ENCODE measurements at regions not wholly inside any gene's neighbourhood (a gene's known extent, or its start where the extent isn't known, plus 50 kb on each side); places are given as distances from the start of the nearest gene placed in this dataset.

DNA sequence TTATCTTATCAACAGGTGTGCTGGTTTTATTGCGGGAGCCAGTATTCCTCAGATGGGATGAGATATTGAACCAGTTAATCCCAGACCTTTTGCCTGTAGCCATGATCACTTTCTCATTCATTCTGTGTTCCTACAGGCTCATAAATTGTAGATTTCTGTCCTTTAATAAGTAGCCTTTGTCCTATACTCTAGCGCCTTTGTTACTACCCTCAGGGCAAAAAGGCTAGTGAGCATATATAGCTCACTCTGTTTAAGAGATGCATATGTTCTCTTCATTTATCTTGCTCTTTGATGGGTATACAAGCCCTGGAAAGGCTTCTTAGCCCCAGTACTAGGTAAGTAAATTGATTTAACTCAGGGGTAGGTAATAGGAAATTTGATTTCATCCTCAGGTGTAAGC lies 95.1 kb downstream of the OXSM start:
- no peak overlapping the region for H3K27ac ChIP-seq (ENCODE audit: control insufficient read depth, insufficient read depth)
- no peak overlapping the region for H3K4me3 ChIP-seq
- WGBS (ENCODE audit: insufficient coverage, insufficient replicate concordance, low lambda C conversion rate, missing lambda C conversion rate) = 89% methylated on average over 2 of the region's 2 CpGs
- H3K27me3 ChIP-seq (replicated peaks in 1 of 2; ENCODE audit: control insufficient read depth in 2 of 2, insufficient read depth in 2 of 2, low read length in 1 of 2) = no peaks in the 10 kb centered on the region; a peak in 1 of 4 replicates
- TF ChIP-seq PML (IDR thresholded peaks at IDR 0.05; ENCODE audit: low read length) (no peak), HCFC1 (IDR thresholded peaks at IDR 0.05; ENCODE audit: low read length) (no peak), POLR2AphosphoS2 (IDR thresholded peaks at IDR 0.05; ENCODE audit: low read depth, low read length) (no peak), BHLHE40 (IDR thresholded peaks at IDR 0.05; ENCODE audit: borderline replicate concordance in 1 of 2, low read depth in 2 of 2, low read length in 1 of 2) (no peak), HDAC6 (IDR thresholded peaks at IDR 0.05; ENCODE audit: unreplicated experiment) (no peak), JUNB (IDR thresholded peaks at IDR 0.05) (no peak), RFX5 (IDR thresholded peaks at IDR 0.05; ENCODE audit: low read depth, low read length) (no peak), ZNF274 (IDR thresholded peaks at IDR 0.05; ENCODE audit: insufficient read depth, insufficient read length) (no peak), KLF5 (IDR thresholded peaks at IDR 0.05; ENCODE audit: partially characterized antibody) (no peak), MYB (IDR thresholded peaks at IDR 0.05; ENCODE audit: borderline replicate concordance, low read depth, low read length) (no peak), CHD4 (IDR thresholded peaks at IDR 0.05) (no peak)
- TF ChIP-seq, protein P1, sequence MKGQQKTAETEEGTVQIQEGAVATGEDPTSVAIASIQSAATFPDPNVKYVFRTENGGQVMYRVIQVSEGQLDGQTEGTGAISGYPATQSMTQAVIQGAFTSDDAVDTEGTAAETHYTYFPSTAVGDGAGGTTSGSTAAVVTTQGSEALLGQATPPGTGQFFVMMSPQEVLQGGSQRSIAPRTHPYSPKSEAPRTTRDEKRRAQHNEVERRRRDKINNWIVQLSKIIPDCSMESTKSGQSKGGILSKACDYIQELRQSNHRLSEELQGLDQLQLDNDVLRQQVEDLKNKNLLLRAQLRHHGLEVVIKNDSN (IDR thresholded peaks at IDR 0.05; ENCODE audit: borderline replicate concordance, extremely low read length, insufficient read depth, low read depth, low read length) = no peak
- TF ChIP-seq, protein P2, sequence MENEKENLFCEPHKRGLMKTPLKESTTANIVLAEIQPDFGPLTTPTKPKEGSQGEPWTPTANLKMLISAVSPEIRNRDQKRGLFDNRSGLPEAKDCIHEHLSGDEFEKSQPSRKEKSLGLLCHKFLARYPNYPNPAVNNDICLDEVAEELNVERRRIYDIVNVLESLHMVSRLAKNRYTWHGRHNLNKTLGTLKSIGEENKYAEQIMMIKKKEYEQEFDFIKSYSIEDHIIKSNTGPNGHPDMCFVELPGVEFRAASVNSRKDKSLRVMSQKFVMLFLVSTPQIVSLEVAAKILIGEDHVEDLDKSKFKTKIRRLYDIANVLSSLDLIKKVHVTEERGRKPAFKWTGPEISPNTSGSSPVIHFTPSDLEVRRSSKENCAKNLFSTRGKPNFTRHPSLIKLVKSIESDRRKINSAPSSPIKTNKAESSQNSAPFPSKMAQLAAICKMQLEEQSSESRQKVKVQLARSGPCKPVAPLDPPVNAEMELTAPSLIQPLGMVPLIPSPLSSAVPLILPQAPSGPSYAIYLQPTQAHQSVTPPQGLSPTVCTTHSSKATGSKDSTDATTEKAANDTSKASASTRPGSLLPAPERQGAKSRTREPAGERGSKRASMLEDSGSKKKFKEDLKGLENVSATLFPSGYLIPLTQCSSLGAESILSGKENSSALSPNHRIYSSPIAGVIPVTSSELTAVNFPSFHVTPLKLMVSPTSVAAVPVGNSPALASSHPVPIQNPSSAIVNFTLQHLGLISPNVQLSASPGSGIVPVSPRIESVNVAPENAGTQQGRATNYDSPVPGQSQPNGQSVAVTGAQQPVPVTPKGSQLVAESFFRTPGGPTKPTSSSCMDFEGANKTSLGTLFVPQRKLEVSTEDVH (IDR thresholded peaks at IDR 0.05; ENCODE audit: low read depth, partially characterized antibody) = no peak
- intact Hi-C loops (cut with micrococcal nuclease; ENCODE audit: unreplicated experiment) (no loop called here), in situ Hi-C loops (cut with MboI) (no loop called here)
- H3K9me3 ChIP-seq (replicated peaks; ENCODE audit: control insufficient read depth, insufficient read depth, low read length) = no peaks in the 10 kb centered on the region; the same call in 2 of the 3 replicates
- no peak for ATAC-seq
- H3K4me2 ChIP-seq (ENCODE audit: control insufficient read depth, insufficient read depth) = no peak overlapping the region
- no peaks in the 10 kb centered on the region for H4K20me1 ChIP-seq (ENCODE audit: control insufficient read depth, insufficient read depth)
- ChIA-PET CTCF (interaction anchor here (0.9 to 1.7 kb wide), 6 partner anchors 9 to 237 kb away, joined by 3 to 8 read pairs (median 5); no protein-coding TSS in a partner anchor), SMC1A (ENCODE audit: uncharacterized antibody, unreplicated experiment) (interaction anchor here (1.0 to 1.4 kb wide), 3 partner anchors 12 to 28 kb away, joined by 3 to 8 read pairs (median 4); no protein-coding TSS in a partner anchor), RAD21 (ENCODE audit: unreplicated experiment) (interaction anchor here (1.0 kb wide), 1 partner anchor 95 kb away, joined by 3 read pairs; the partner anchor contains the start of gene OXSM), POLR2A (interaction anchor here (1.0 kb wide), 1 partner anchor 9 kb away, joined by 3 read pairs; no protein-coding TSS in a partner anchor)
- no peak for DNase-seq (ENCODE audit: low read depth, low spot score)
- no peak overlapping the region for H2AFZ ChIP-seq (ENCODE audit: control insufficient read depth, low read depth, low read length)
- H3K79me2 ChIP-seq (ENCODE audit: control insufficient read depth, insufficient read depth, low read length) = no peaks in the 10 kb centered on the region
- no TSS peak for BruUV-seq (replicated peaks)
- H3K36me3 ChIP-seq (ENCODE audit: control insufficient read depth in 2 of 2, insufficient read depth in 2 of 2, low read length in 1 of 2) = no peaks in the 10 kb centered on the region
- no peak overlapping the region for H3K9ac ChIP-seq (ENCODE audit: control insufficient read depth, insufficient read depth, low read length)
- FAIRE-seq = no peak
- H3K4me1 ChIP-seq (ENCODE audit: control insufficient read depth, insufficient read depth, low read length) = no peaks in the 10 kb centered on the region
